Neural progenitor cell (in vitro differentiated cells): ENCODE measurements at regions not wholly inside any gene's neighbourhood (a gene's known extent, or its start where the extent isn't known, plus 50 kb on each side); places are given as distances from the start of the nearest gene placed in this dataset.

Experiments used
- DNase-seq: peaks from one replicate; pipeline ENCODE4 v3.0.0-alpha.2; 2016; ENCODE audit warnings: low spot score
- H2AFZ ChIP-seq: fragments of 200-600 bp; sonication (generic); replicated peaks from 2 replicates; pipeline ENCODE4 v1.6.1; 2016; ENCODE audit warnings: antibody characterized with exemption
- H3F3A ChIP-seq: fragments of 200-600 bp; sonication (generic); 2 replicates; pipeline ENCODE4 v1.6.1; 2016; ENCODE audit warnings: antibody characterized with exemption, low read depth
- H3K27ac ChIP-seq: fragments of 200-600 bp; sonication (generic); 2 replicates; pipeline ENCODE4 v1.5.1; 2016; ENCODE audit warnings: mild to moderate bottlenecking
- H3K27me3 ChIP-seq: fragments of 200-600 bp; sonication (generic); 2 replicates; pipeline ENCODE4 v1.6.1; 2016; ENCODE audit warnings: mild to moderate bottlenecking, moderate library complexity
- H3K36me3 ChIP-seq: fragments of 200-600 bp; sonication (generic); 2 replicates; pipeline ENCODE4 v1.5.1; 2016
- H3K4me1 ChIP-seq: fragments of 200-600 bp; sonication (generic); 2 replicates; pipeline ENCODE4 v1.6.1; 2016; ENCODE audit warnings: mixed run types
- H3K4me2 ChIP-seq: fragments of 200-600 bp; sonication (generic); 2 replicates; pipeline ENCODE4 v1.6.1; 2016
- H3K4me3 ChIP-seq: fragments of 200-600 bp; sonication (generic); 2 replicates; pipeline ENCODE4 v1.5.1; 2016
- H3K79me2 ChIP-seq: fragments of 200-600 bp; sonication (generic); 2 replicates; pipeline ENCODE4 v1.6.1; 2016; ENCODE audit warnings: low read depth
- H3K9ac ChIP-seq: fragments of 200-600 bp; sonication (generic); 2 replicates; pipeline ENCODE4 v1.6.1; 2016
- H3K9me3 ChIP-seq: fragments of 200-600 bp; sonication (generic); 2 replicates; pipeline ENCODE4 v1.5.1; 2016; ENCODE audit warnings: low read depth
- H4K20me1 ChIP-seq: fragments of 200-600 bp; sonication (generic); 2 replicates; pipeline ENCODE4 v1.6.1; 2016; ENCODE audit warnings: low read depth
- H3K27ac Mint-ChIP-seq: 3 replicates; pipeline ENCODE4 v1.8.0; 2021; ENCODE audit warnings: mixed read lengths
- H3K27me3 Mint-ChIP-seq: 2 replicates; pipeline ENCODE4 v1.8.0; 2022; ENCODE audit warnings: low read depth, mild to moderate bottlenecking, inconsistent platforms, moderate library complexity, mixed read lengths; ENCODE audit not compliant: insufficient read depth
- H3K36me3 Mint-ChIP-seq: 3 replicates; pipeline ENCODE4 v1.8.0; 2021; ENCODE audit warnings: mixed read lengths
- H3K4me1 Mint-ChIP-seq: 3 replicates; pipeline ENCODE4 v1.8.0; 2021; ENCODE audit warnings: mixed read lengths
- H3K4me3 Mint-ChIP-seq: 3 replicates; pipeline ENCODE4 v1.8.0; 2021; ENCODE audit warnings: mild to moderate bottlenecking, moderate library complexity, mixed read lengths
- H3K9me3 Mint-ChIP-seq: 3 replicates; pipeline ENCODE4 v1.8.0; 2020; ENCODE audit warnings: mixed read lengths
- CTCF ChIP-seq: fragments of 200-600 bp; sonication (generic); IDR thresholded peaks from 2 replicates; pipeline ENCODE4 v1.5.1; 2017; ENCODE audit warnings: antibody characterized with exemption, mild to moderate bottlenecking
- EZH2 ChIP-seq: fragments of 200-600 bp; sonication (generic); IDR thresholded peaks from 2 replicates; pipeline ENCODE4 v1.6.1; 2017; ENCODE audit warnings: antibody characterized with exemption, mild to moderate bottlenecking, moderate library complexity
- EZH2phosphoT487 ChIP-seq: fragments of 200-600 bp; sonication (generic); IDR thresholded peaks from 2 replicates; pipeline ENCODE4 v1.6.1; 2017; ENCODE audit warnings: antibody characterized with exemption

- H3K9me3 Mint-ChIP-seq: no peaks in the 10 kb centered on the region
- Histone ChIP-seq H4K20me1 (no peaks in the 10 kb centered on the region), H3K79me2 (no peaks in the 10 kb centered on the region), H3K27me3 (no peaks in the 10 kb centered on the region), H3K4me2 (no peak overlapping the region), H3K4me1 (no peaks in the 10 kb centered on the region), H3K9ac (no peak overlapping the region), H3K27ac (no peak overlapping the region), H2AFZ (no peak overlapping the region), H3K36me3 (no peaks in the 10 kb centered on the region), H3K4me3 (no peak overlapping the region), H3F3A (no peaks in the 10 kb centered on the region), H3K9me3 (no peaks in the 10 kb centered on the region)
- TF ChIP-seq EZH2: no peak
- TF ChIP-seq CTCF: no peak
- no peak for TF ChIP-seq EZH2phosphoT487
- peaks cover 2% of the 10 kb centered on the region for H3K27me3 Mint-ChIP-seq
- H3K4me3 Mint-ChIP-seq: no peak overlapping the region
- DNase-seq: no peak
- peaks cover 4% of the 10 kb centered on the region for H3K4me1 Mint-ChIP-seq
- no peak overlapping the region for H3K27ac Mint-ChIP-seq
- H3K36me3 Mint-ChIP-seq: no peaks in the 10 kb centered on the region
These were observed 143.9 kb upstream of the CDH20 start for GRCh38 chr18:61189376-61189775.

GRCh38 chr18:61194726-61195125 is 138.5 kb upstream of the CDH20 start:
- Histone ChIP-seq H3K36me3 (no peaks in the 10 kb centered on the region), H3K27me3 (no peaks in the 10 kb centered on the region), H3F3A (no peaks in the 10 kb centered on the region), H3K79me2 (no peaks in the 10 kb centered on the region), H3K4me1 (no peaks in the 10 kb centered on the region), H3K27ac (no peak overlapping the region), H2AFZ (no peak overlapping the region), H3K9me3 (no peaks in the 10 kb centered on the region), H4K20me1 (no peaks in the 10 kb centered on the region), H3K9ac (no peak overlapping the region), H3K4me2 (no peak overlapping the region), H3K4me3 (no peak overlapping the region)
- H3K27me3 Mint-ChIP-seq: peaks cover 2% of the 10 kb centered on the region
- H3K36me3 Mint-ChIP-seq: no peaks in the 10 kb centered on the region
- DNase-seq: no peak
- no peaks in the 10 kb centered on the region for H3K4me1 Mint-ChIP-seq
- no peak overlapping the region for H3K4me3 Mint-ChIP-seq
- H3K27ac Mint-ChIP-seq: no peak overlapping the region
- TF ChIP-seq EZH2phosphoT487: no peak
- no peak for TF ChIP-seq EZH2
- TF ChIP-seq CTCF: no peak
- no peaks in the 10 kb centered on the region for H3K9me3 Mint-ChIP-seq

- no peak overlapping the region for H3K9ac ChIP-seq
These were observed 136.5 kb upstream of the CDH20 start for GRCh38 chr18:61196750-61197149.

DNA sequence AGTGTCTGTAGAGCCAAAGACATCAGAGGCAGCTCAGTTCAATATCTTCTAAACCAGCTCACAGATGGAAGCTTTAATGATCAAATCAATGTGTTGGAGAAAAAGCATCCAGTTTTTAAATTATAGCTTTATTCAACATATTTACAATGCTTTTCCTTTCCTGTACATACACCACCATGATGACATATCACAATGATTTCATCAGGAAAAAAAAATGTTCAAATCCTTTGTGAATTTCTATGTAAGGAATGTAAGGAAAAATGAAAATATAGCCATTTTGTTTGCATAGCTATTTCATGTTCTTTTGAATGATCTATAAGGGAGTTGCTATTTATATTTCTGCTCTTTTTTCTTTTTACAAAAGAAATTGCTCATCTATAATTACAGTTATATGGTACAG is 134.7 kb upstream of the CDH20 start:
- Histone ChIP-seq H3K4me2 (no peak overlapping the region), H3K9ac (no peak overlapping the region), H3K36me3 (no peaks in the 10 kb centered on the region), H2AFZ (no peak overlapping the region), H4K20me1 (no peaks in the 10 kb centered on the region), H3K27me3 (no peaks in the 10 kb centered on the region), H3K79me2 (no peaks in the 10 kb centered on the region), H3K27ac (no peak overlapping the region), H3F3A (no peaks in the 10 kb centered on the region), H3K9me3 (no peaks in the 10 kb centered on the region), H3K4me3 (no peak overlapping the region), H3K4me1 (no peaks in the 10 kb centered on the region)
- Mint-ChIP-seq H3K27me3 (peaks cover 2% of the 10 kb centered on the region), H3K4me1 (no peaks in the 10 kb centered on the region), H3K27ac (no peak overlapping the region), H3K36me3 (no peaks in the 10 kb centered on the region), H3K4me3 (no peak overlapping the region), H3K9me3 (no peaks in the 10 kb centered on the region)
- TF ChIP-seq EZH2phosphoT487 (no peak), CTCF (no peak), EZH2 (no peak)
- DNase-seq: no peak

More at GRCh38 chr18:61196750-61197149, 136.5 kb upstream of the CDH20 start:
- Mint-ChIP-seq H3K4me1 (no peaks in the 10 kb centered on the region), H3K27me3 (peaks cover 2% of the 10 kb centered on the region), H3K9me3 (no peaks in the 10 kb centered on the region), H3K4me3 (no peak overlapping the region), H3K27ac (no peak overlapping the region), H3K36me3 (no peaks in the 10 kb centered on the region)
- H3K9me3 ChIP-seq: no peaks in the 10 kb centered on the region
- no peaks in the 10 kb centered on the region for H3K27me3 ChIP-seq
- H3K36me3 ChIP-seq: no peaks in the 10 kb centered on the region
- H3K4me2 ChIP-seq: no peak overlapping the region
- DNase-seq: no peak
- no peaks in the 10 kb centered on the region for H4K20me1 ChIP-seq
- H3F3A ChIP-seq: no peaks in the 10 kb centered on the region
- H3K4me1 ChIP-seq: no peaks in the 10 kb centered on the region
- H3K79me2 ChIP-seq: no peaks in the 10 kb centered on the region
- no peak for TF ChIP-seq EZH2phosphoT487
- H2AFZ ChIP-seq: no peak overlapping the region
- H3K4me3 ChIP-seq: no peak overlapping the region
- H3K27ac ChIP-seq: no peak overlapping the region
